NCI-H82 treated with DMSO at 0.1 percent for 48 hours (cell line): ENCODE measurements at regions not wholly inside any gene's neighbourhood (a gene's known extent, or its start where the extent isn't known, plus 50 kb on each side); places are given as distances from the start of the nearest gene placed in this dataset.
"Not testable (repeated sequence)": the region's sequence is repeated elsewhere in the genome, so short reads cannot be mapped to it uniquely, and the experiment has no call there.

Experiments used
- DNase-seq: peaks from one replicate; lab custom pipeline; 2025; ENCODE audit not compliant: unreplicated experiment; lab: John Stamatoyannopoulos, UW

DNA sequence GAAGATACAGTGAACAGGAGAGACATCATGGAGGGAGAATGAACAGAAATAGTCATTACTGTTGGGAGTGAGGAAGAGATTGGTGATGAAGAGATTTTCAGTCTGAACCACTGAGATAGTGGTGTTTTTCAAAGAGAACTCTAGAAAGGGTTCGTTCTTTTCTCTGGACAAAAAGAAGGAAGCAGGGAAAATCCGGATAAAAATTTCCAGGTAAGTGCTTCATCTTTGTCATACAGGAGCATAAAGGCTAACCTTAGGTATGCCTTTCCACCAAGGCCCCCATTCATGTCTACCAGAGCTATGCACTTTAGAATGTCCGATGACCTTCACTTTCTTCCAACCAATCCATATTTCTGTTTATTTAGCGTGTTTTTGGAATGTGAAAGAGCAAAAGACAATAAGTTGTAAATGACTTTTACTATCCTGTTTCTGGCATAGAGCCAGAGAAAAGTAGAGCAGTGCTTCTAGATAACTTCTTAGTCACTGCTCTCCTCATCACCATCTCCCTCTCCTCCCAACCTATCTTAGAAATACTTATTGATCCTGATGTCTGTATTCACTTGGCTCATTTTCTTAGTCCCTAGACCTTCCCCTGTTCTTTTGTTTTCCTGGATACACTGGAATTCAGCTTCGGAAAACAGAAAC is 116.5 kb downstream of the TTC6 start:
- DNase-seq: no peak

DNA sequence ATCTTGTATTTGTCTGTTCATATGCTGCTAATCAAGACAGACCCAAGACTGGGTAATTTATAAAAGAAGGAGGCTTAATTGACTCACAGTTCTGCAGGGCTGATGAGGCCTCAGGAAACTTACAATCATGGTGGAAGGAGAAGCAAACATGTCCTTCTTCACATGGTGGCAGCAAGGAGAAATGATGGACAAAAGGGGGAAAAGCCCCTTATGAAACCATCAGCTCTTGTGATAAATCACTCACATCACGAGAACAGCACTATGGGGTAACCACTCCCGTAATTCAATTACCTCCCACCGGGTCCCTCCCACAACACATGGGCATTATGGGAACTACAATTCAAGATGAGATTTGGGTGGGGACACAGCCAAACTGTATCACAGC is 117.0 kb downstream of the TTC6 start:
- not testable (repeated sequence) for DNase-seq

DNA sequence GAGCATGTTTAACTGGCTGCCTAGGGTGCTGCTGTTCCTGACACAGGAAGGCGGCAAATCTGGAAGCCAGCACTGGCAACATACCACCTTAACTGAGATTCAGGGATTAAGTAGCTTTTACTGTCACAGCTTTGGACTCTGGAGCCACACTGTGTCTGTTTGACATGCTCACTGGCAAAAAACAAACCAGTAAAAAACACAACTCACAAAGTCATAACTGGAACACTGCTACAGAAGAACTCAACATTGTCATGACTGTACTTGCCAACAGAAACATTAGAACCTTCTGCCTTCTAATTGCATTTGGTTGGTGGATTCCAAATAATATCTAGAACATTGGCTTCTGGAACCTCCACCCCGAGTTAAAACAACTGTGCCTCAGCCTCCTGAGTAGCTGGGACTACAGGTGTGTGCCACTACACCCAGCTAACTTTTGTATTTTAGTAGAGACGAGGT is 117.6 kb downstream of the TTC6 start:
- DNase-seq: no peak

DNA sequence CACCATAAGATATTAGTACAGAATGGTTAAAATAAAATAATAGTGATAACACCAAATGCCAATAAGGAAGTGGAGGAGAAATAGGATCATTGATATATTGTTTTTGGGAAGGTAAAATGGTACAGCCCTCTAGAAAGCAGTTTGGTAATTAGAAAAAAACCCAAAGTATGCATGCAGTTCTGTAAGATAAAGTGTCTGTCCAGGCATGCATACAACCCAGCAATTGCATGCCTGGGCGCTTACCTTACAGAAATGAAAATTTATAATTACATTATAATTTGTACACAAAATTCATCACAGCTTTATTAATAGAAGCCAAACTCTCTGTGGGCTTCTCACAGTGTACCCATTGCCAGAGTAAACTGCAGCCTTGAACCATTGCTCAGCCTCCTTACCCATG is 124.7 kb downstream of the TTC6 start:
- DNase-seq: no peak

DNA sequence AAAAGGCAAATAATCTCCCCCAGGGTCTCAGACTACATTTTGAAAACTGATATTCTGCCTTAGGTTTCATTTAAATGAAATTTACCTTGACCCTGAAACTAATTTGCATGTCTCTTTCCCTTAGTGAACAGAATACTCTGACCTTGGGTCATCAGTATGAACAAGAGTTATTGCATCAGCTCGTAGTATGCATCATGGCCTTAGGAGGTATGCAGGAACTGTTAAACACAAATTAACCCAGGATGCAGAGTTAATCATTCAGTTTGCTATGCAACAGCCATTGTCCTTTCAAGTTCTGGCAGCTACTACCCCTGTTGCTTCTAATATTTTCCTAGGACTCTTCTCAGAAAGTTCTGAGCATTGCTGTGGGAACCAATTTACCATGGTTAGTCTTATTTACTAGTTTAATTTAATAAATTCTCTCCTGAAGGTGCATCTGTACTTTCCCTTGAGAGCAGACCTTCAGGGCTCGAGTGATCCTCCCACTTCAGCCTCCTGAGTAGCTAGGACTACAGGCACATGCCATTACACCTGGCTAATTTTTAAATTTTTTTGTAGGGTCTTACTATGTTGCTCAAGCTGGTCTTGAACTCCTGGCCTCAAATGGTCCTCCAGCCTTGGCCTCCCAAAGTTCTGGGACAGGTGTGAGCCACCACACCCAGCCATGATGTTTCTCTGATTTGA is 126.7 kb downstream of the TTC6 start:
- DNase-seq: no peak

DNA sequence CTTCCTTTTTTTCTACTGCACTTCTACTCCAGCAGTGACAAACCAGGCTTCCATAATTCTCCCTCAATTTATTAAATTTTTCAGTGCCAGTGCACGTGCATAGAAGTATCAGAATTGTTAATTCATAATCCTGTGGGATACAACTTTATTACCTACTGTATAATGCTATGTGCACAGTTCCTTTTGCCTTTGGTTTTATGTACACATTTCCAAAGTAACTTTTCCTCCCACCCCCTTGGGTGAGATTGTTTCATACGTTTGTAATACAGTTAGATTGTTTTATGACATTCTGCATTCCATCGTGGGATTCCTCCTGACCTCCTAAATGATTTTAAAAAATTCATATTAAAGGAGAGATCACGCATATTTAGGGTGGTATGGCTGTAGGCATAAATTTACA is 128.1 kb downstream of the TTC6 start:
- no peak for DNase-seq

DNA sequence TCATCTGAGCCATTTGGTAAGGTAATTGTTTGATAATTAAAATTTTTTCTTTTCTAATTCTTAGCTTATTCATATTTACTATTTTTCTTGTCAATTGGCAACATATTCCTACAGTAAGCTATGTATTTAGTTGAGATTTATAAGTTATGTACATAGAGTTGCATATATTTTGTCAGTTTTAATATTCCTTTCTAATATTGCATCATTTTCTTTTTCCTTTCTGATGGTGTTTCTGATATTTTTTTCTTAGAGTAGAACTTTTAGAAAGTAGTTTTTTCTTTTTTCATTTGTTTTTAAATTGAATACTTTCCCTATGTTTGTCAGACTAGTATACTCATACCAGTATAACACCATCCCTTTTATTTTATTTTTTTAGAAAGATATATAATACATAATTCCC is 131.3 kb downstream of the TTC6 start:
- no peak for DNase-seq

DNA sequence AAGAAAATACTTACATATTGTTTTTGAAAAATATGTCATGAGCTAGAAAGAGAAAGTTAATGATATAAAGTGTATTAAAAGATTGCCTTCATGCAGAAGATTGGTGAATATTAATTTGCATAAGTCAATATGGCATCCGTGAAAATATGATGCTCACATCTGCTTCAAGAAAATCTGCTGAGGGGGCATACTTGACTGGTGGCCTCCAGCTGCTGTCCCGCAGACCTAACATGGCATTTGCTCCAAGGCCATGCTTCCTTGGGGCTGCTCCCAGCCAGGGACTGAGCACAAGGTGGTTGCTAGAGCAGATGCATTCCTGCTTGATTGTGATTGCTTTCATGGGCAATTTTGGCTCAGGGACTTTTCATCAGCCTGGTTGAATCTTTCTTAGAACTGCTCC is 133.8 kb downstream of the TTC6 start:
- DNase-seq: no peak

DNA sequence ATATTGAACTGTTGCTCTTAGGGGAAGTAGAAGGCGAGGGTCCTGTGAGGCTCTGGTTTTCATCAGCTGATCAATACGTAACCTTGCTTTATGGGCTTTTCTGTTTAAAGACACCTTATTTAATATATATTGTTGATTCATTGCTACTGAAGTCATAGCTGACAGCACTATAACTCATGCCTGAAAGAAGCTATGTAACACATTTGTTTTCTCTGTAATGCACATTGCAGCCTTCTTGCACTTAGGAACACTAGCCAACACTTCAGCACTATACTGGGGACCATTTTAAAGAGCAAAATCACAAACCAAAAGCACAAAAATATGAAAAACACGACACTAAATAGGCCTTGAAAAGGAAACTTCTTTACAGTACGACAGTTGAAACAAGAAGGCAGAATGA is 135.7 kb downstream of the TTC6 start:
- no peak for DNase-seq

DNA sequence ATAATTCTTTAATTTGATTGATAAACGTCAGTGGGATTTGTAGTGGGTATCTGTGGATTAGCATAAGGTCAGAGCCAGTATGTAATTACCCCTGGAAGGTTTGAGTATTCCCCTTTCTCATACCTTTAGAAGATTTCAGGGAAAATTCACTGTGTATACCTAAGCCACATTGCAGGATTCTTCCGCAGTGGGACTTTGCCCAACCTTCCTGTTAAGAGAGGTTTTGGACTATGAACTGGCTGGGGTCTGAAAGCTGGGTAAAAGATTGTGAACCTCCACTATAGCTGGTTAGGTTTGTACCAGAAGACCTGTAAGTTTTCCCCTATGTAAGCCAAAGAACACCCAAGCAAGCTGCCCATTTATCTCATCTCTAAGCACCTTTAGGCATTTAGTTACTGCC is 150.2 kb downstream of the TTC6 start:
- no peak for DNase-seq

DNA sequence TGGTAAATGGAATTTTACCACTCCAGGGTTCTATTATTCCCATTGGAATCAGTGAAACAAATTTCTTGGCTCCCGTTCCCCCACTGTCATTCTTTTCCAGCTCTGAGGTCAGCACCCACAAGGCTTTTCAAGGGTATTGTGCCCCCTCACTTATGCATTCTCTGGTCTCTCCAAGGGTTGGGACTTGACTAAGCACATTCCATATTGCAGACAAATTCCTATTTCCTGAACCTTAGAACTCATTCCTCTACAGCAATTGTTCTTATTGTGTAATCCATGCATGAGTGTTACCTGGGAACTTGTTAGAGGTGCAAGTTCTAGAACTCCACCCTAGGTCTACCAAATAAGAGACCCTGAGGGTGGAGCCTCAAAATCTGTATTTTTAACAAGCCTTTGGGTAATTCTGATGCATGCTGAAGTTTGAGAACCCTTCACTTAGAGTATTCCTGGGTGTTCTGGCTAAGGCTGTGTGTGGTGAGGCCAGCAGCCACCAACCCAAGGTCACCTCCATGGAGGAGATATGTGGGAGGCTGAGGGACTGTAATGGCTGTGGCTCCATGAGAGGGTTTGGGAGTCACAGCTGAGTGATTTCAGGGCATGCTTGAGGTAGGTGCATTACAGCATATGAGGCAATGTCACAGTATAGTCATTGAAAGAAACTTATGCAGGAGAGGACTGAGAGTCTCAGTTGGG is 150.9 kb downstream of the TTC6 start:
- no peak for DNase-seq

DNA sequence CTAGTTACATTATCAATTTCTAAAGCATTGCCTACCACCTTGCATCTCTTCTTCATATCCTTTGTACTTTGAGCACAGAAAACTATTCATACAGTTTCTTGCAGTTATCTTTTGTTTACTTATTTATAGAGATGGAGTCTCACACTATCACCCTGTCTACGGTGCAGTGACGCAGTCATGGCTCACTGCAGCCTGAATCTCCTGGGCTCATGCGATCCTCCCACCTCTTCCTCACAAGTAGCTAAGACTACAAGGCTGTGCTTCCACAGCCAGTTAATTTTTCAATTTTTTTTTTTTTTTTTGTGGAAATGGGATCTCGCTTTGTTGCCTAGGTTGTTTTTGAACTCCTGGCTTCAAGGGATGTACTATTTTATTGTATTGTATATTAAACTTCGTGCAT is 158.0 kb downstream of the TTC6 start:
- DNase-seq: no peak

DNA sequence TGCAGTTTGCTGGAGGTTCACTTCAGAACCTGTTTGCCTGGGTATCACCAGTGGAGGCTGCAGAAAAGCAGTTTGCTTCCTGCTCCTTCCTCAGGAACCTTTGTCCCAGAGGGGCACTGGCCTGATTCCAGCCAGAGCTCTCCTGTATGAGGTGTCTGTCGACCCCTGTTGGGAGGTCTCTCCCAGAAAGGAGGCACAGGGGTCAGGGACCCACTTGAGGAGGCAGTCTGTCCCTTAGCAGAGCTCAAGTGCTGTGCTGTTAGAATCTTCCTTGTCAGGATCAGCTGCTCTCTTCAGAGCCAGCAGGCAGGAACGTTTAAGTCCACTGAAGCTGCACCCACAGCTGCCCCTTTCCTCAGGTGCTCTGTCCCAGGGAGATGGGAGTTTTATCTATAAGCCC is 164.8 kb downstream of the TTC6 start:
- not testable (repeated sequence) for DNase-seq

DNA sequence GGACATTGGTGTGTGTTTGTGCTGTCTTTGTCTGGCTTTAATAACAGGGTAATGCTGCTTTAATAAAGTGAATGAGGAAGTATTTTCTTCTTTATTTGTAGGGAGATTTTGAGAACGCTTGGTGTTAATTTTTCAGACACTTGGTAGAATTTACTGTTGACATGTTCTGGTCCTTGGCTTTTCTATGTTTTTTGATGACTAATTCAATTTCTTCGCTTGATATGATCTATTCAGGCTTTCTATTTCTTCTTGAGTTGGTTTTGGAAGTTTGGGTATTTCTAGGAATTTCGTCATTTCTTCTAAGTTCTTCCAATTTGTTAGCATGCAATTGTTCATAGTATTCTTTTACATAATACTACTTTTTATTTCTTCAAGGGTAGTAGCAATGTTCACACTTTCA is 167.8 kb downstream of the TTC6 start:
- no peak for DNase-seq

DNA sequence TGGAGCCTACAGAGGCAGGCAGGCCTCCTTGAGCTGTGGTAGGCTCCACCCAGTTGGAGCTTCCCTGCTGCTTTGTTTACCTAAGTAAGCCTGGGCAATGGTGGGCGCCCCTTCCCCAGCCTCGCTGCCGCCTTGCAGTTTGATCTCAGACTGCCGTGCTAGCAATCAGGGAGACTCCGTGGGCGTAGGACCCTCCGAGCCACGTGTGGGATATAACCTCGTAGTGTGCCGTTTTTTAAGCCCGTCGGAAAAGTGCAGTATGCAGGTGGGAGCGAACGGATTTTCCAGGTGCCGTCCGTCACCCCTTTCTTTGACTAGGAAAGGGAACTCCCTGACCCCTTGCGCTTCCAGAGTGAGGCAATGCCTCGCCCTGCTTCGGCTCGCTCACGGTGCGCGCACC is 176.9 kb downstream of the TTC6 start:
- not testable (repeated sequence) for DNase-seq

DNA sequence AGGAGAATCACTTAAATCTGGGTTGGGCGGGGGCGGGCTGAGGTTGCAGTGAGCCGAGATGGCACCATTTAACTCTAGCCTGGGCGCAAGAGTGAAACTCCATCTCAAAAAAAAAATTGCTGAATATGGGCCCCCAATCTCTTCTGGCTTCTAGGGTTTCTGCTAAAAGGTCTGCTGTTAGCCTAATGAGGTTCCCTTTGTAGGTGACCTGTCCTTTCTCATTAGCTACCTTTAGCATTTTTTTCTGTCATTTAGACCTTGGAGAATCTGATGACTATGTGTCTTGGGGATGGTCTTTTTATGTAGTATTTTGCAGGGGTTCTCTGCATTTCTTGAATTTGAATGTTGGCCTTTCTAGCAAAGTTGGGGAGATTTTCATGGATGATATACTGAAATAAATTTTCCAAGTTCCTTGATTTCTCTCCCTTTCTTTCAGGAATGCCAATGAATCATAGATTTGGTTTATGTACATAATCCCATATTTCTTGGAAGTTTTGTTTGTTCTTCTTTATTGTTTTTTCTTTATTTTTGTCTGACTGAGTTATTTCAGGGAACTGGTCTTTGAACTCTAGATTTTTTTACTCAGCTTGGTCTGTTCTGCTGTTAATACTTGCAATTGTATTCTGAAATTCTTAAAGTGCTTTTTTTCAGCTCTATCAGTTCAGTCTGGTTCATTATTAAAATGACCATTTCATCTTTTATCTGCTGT is 181.5 kb downstream of the TTC6 start:
- no peak for DNase-seq

DNA sequence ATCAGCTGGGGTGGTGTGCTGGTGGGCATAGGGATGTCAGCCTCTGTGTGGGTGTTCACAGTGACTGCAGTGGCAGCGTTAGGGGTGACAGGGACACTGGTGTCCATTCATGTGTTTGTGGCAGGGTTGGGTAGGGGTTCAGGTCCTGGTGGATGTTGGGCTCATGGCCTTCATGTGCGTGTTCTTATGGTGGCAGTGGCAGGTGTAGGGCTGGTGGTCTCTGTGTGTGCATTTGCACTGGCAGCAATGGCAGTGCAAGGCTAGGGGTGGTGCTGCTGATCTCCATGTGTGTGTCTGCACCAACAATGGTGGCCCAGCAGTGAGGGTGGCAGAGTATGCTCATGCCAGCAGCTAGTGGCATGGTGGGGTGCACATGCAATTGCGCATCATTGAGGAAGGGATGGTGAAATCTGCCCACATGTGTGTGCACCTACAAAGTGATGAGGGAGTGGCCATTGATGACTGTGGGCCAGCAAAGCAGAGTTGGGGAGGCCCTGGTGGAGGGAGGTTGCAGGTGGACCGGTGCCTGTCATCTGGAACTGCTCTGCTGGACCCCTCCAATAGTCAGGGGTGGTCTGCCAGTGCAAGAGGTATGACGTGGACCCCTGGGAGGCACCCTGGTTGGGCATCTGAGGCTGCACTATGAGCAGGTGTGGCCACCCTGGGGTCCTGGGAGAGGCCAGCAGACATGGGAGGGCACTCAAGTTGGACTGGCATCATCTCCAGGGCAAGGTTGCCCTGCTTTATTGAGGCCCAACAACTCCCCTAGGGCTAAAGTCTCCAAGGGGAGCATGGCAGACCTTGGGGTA is 182.9 kb downstream of the TTC6 start:
- no peak for DNase-seq

DNA sequence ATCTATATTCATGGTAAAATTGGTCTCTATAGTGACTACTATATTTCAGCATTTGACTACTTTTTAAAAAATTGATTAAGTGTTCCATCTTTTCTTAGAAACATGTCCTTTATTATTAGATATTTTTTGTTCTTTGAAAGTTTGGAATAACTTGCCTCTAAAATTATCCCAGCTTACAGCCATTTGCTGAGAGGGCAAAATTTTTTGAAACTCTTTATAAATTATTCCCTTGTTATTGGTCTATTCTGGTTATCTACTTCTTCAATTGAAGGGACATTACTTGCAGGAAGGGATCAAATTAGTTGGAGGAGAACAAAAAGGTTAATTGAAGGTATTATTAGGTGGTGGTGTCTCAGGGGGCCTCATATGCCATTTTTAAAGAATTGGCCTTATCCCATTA is 184.1 kb downstream of the TTC6 start:
- no peak for DNase-seq

DNA sequence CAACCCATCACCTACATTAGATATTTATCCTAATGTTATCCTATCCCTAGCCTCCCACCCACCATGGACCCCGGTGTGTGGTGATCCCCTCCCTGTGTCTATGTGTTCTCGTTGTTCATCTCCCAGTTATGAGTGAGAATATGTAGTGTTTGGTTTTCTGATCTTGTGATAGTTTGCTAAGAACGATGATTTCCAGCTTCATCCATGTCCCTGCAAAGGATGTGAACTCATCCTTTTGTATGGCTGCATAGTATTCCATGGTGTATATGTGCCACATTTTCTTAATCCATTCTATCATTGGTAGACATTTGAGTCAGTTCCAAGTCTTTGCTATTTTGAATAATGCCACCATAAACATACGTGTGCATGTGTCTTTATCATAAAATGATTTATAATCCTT is 185.3 kb downstream of the TTC6 start:
- DNase-seq: not testable (repeated sequence)

DNA sequence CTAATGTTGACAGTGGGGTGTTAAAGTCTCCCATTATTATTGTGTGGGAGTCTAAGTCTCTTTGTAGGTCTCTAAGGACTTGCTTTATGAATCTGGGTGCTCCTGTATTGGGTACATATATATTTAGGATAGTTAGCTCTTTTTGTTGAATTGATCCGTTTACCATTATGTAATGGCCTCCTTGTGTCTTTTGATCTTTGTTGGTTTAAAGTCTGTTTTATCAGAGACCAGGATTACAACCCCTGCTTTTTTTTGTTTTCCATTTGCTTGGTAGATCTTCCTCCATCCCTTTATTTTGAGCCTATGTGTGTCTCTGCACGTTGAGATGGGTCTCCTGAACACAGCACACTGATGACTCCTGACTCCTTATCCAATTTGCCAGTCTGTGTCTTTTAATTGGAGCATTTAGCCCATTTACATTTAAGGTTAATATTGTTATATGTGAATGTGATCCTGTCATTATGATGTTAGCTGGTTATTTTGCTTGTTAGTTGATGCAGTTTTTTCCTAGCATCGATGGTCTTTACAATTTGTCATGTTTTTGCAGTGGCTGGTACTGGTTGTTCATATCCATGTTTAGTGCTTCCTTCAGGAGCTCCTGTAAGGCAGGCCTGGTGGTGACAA is 188.9 kb downstream of the TTC6 start:
- DNase-seq: not testable (repeated sequence)
